ENCODE measurements at regions not wholly inside any gene's neighbourhood (a gene's known extent, or its start where the extent isn't known, plus 50 kb on each side); places are given as distances from the start of the nearest gene placed in this dataset.

DNA sequence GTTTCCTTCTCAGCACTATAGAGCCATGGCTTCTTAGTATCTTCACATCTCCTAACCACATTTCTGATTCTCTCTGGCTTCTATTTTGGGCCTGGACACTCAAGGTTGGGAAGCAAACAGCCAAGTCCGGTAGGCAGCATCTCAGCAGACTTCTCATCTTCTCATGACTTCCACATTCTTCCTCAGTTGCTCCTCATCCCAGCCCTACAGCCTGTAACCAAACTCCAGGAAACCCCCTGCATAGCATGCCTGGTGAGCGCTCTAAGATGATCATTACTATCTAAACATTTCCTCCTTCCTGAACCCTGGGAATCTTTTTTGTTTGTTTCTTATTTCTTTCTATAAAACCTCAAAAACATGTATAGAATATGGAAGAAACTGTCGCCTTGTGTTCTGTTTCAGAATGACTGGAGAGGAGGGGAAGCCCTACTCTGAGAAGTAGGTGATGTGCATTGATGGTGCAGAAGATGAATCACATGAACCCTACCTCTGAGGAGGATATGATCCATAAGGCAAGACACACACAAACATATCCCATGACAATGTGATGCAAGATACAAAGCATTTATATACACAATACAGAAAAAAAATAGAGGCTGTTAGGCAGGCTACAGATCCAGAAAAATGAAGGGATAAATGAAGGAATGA lies 219.8 kb upstream of the GYPA start:
- Histone ChIP-seq H3K36me3 (no peaks in the 10 kb centered on the region), H3K4me3 (no peak overlapping the region), H3K27me3 (no peaks in the 10 kb centered on the region), H3K4me1 (no peaks in the 10 kb centered on the region), H3K27ac (no peak overlapping the region), H3K9me3 (no peaks in the 10 kb centered on the region)
- TF ChIP-seq POLR2A (IDR thresholded peaks at IDR 0.05) (no peak), CTCF (IDR thresholded peaks at IDR 0.05) (no peak), POLR2AphosphoS5 (IDR thresholded peaks at IDR 0.05) (no peak), EP300 (IDR thresholded peaks at IDR 0.05) (no peak)
- ATAC-seq, result no peak
- WGBS, 2 donors (ENCODE audit: low coverage in 1 of 2), result 89 to 90% methylated on average over 2 to 3 of the region's 3 CpGs

- no peak for TF ChIP-seq POLR2AphosphoS5 (IDR thresholded peaks at IDR 0.05)
- TF ChIP-seq POLR2A (IDR thresholded peaks at IDR 0.05), result no peak
- no peak for TF ChIP-seq EP300 (IDR thresholded peaks at IDR 0.05)
- no peak for TF ChIP-seq CTCF (IDR thresholded peaks at IDR 0.05)
- no peak for ATAC-seq
- no peak overlapping the region for H3K27ac ChIP-seq
- H3K4me1 ChIP-seq, result no peaks in the 10 kb centered on the region
- H3K4me3 ChIP-seq, result no peak overlapping the region
- H3K9me3 ChIP-seq, result no peaks in the 10 kb centered on the region
- no peaks in the 10 kb centered on the region for H3K36me3 ChIP-seq
- H3K27me3 ChIP-seq, result no peaks in the 10 kb centered on the region
These were observed 221.8 kb upstream of the GYPA start for GRCh38 chr4:144362366-144362765.

GRCh38 chr4:144363890-144364289 lies 223.4 kb upstream of the GYPA start:
- TF ChIP-seq CTCF (IDR thresholded peaks at IDR 0.05) (no peak), POLR2AphosphoS5 (IDR thresholded peaks at IDR 0.05) (no peak), EP300 (IDR thresholded peaks at IDR 0.05) (no peak), POLR2A (IDR thresholded peaks at IDR 0.05) (no peak)
- no peak overlapping the region for H3K27ac ChIP-seq
- 91% methylated on average over 1 of the region's 1 CpG; no CpG with 5 or more reads in 1 of the 2 donors for WGBS, 2 donors (ENCODE audit: low coverage in 1 of 2)
- H3K9me3 ChIP-seq, result no peaks in the 10 kb centered on the region
- H3K36me3 ChIP-seq, result no peaks in the 10 kb centered on the region
- no peaks in the 10 kb centered on the region for H3K4me1 ChIP-seq
- no peaks in the 10 kb centered on the region for H3K27me3 ChIP-seq
- no peak overlapping the region for H3K4me3 ChIP-seq
- ATAC-seq, result no peak

DNA sequence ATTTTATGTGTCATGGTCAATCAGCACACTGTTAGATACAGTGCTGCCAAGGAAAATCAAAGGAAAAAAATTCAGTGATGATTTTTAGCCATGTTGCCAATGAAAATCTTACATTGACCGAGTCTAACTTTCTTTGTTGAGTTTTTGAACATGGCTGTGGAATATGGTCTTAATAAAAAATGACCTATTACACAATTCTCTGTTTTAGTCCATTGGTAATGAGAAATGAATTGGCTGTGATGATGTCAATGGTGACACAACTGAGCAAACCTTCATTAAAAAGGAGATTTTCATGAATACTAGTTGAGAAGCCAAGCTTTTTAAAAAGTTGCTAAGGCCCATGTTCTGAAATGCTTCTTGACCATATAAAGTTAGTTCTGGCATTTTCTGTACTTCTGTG lies 225.9 kb upstream of the GYPA start:
- Histone ChIP-seq H3K4me1 (no peaks in the 10 kb centered on the region), H3K27ac (no peak overlapping the region), H3K9me3 (no peaks in the 10 kb centered on the region), H3K36me3 (no peaks in the 10 kb centered on the region), H3K4me3 (no peak overlapping the region), H3K27me3 (no peaks in the 10 kb centered on the region)
- peak; percentile 25 for ATAC-seq
- TF ChIP-seq CTCF (IDR thresholded peaks at IDR 0.05), result no peak
- no peak for TF ChIP-seq POLR2A (IDR thresholded peaks at IDR 0.05)
- WGBS, 2 donors (ENCODE audit: low coverage in 1 of 2), result 53 to 71% methylated on average over 1 of the region's 1 CpG

DNA sequence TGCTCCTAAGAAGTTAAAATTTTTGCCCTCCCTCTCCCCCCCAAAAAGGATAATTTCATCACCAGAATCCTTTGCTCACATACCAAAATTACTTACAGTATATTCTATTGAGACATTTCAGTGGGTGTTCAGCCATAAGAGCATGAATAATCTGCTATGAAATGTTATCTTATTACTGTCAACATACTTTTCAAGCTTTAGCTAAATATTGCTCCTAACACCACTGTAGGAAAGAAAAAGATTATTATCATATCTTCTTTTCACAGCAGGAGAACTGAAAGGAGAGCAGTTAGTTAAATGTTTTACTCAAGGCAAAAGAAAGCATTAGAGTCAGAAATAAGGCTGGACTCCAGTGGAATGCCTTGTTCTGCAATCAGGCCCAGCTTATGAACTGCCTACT lies 231.0 kb upstream of the GYPA start:
- Histone ChIP-seq H3K9me3 (no peaks in the 10 kb centered on the region), H3K4me1 (no peaks in the 10 kb centered on the region), H3K27me3 (no peaks in the 10 kb centered on the region), H3K36me3 (no peaks in the 10 kb centered on the region), H3K27ac (no peak overlapping the region), H3K4me3 (no peak overlapping the region)
- ATAC-seq, result no peak
- TF ChIP-seq POLR2A (IDR thresholded peaks at IDR 0.05) (no peak), POLR2AphosphoS5 (IDR thresholded peaks at IDR 0.05) (no peak)
